RWPE1 (cell line): ENCODE measurements at regions not wholly inside any gene's neighbourhood (a gene's known extent, or its start where the extent isn't known, plus 50 kb on each side); places are given as distances from the start of the nearest gene placed in this dataset.
"Not testable (repeated sequence)": the region's sequence is repeated elsewhere in the genome, so short reads cannot be mapped to it uniquely, and the experiment has no call there.

Experiments
- CTCF ChIA-PET: fragments of 350-600 bp; sonication (Branson Sonifier 250); formaldehyde crosslinking; extraction: SDS; loops from one replicate; lab custom pipeline; 2021; lab: Yijun Ruan, JAX
- POLR2A ChIA-PET: fragments of 400-600 bp; formaldehyde crosslinking; extraction: SDS; loops from one replicate; lab custom pipeline; 2020; ENCODE audit warnings: antibody characterized with exemption; ENCODE audit not compliant: low non-redundant PET; lab: Yijun Ruan, JAX
- DNase-seq: peaks from one replicate; pipeline ENCODE4 v3.0.0; 2012; ENCODE audit warnings: low spot score
- H3K27ac ChIP-seq: fragments of 450-650 bp; 2 replicates; pipeline ENCODE4 v1.5.1; 2017
- CTCF ChIP-seq: fragments of 450-650 bp; conservative IDR thresholded peaks from 2 replicates; pipeline ENCODE4 v1.5.1; 2017; ENCODE audit warnings: low read depth, mild to moderate bottlenecking

GRCh38 chr1:101438359-101438758 is 201.5 kb downstream of the S1PR1 start:
- TF ChIP-seq CTCF: no peak
- no peak overlapping the region for H3K27ac ChIP-seq
- peak; percentile 14 for DNase-seq
- ChIA-PET CTCF (interaction anchor here (0.6 to 0.7 kb wide), 5 partner anchors 64 to 129 kb away, joined by 3 to 5 read pairs (median 3); no protein-coding TSS in a partner anchor), POLR2A (no interaction called here)

GRCh38 chr1:101440485-101440884 is 203.7 kb downstream of the S1PR1 start:
- no peak for DNase-seq
- ChIA-PET CTCF (interaction anchor here (0.6 to 0.7 kb wide), 3 partner anchors 44 to 1312 kb away, joined by 3 to 7 read pairs (median 4); no protein-coding TSS in a partner anchor), POLR2A (no interaction called here)
- no peak overlapping the region for H3K27ac ChIP-seq
- no peak for TF ChIP-seq CTCF

- DNase-seq: no peak
- ChIA-PET POLR2A (no interaction called here), CTCF (no interaction called here)
- no peak for TF ChIP-seq CTCF
- no peak overlapping the region for H3K27ac ChIP-seq
These were observed 207.6 kb downstream of the S1PR1 start for GRCh38 chr1:101444381-101444780.

GRCh38 chr1:101444873-101445618 is 208.2 kb downstream of the S1PR1 start:
- no peak for DNase-seq
- ChIA-PET CTCF (no interaction called here), POLR2A (no interaction called here)
- TF ChIP-seq CTCF: no peak
- no peak overlapping the region for H3K27ac ChIP-seq

GRCh38 chr1:101448018-101448417 is 211.2 kb downstream of the S1PR1 start:
- POLR2A ChIA-PET: no interaction called here
- no peak overlapping the region for H3K27ac ChIP-seq
- CTCF ChIA-PET: interaction anchor here (0.6 kb wide), 1 partner anchor 1430 kb away, joined by 3 read pairs; no protein-coding TSS in a partner anchor
- DNase-seq: no peak
- TF ChIP-seq CTCF: no peak

GRCh38 chr1:101450691-101451090 is 213.9 kb downstream of the S1PR1 start:
- POLR2A ChIA-PET, CTCF ChIA-PET, DNase-seq, H3K27ac ChIP-seq: not testable (repeated sequence)

- no peak for TF ChIP-seq CTCF
- POLR2A ChIA-PET: no interaction called here
These were observed 215.1 kb downstream of the S1PR1 start for GRCh38 chr1:101451888-101452287.

More at GRCh38 chr1:101451888-101452287, 215.1 kb downstream of the S1PR1 start:
- no peak for DNase-seq
- no peak overlapping the region for H3K27ac ChIP-seq
- CTCF ChIA-PET: interaction anchor here (0.6 kb wide), 1 partner anchor 83 kb away, joined by 3 read pairs; no protein-coding TSS in a partner anchor
